LHCN-M2 (cell line): ENCODE measurements at regions not wholly inside any gene's neighbourhood (a gene's known extent, or its start where the extent isn't known, plus 50 kb on each side); places are given as distances from the start of the nearest gene placed in this dataset.
"Not testable (repeated sequence)": the region's sequence is repeated elsewhere in the genome, so short reads cannot be mapped to it uniquely, and the experiment has no call there.

Experiments
- DNase-seq: peaks from one replicate; pipeline ENCODE4 v3.0.0-alpha.2; 2012; ENCODE audit warnings: low read depth

DNA sequence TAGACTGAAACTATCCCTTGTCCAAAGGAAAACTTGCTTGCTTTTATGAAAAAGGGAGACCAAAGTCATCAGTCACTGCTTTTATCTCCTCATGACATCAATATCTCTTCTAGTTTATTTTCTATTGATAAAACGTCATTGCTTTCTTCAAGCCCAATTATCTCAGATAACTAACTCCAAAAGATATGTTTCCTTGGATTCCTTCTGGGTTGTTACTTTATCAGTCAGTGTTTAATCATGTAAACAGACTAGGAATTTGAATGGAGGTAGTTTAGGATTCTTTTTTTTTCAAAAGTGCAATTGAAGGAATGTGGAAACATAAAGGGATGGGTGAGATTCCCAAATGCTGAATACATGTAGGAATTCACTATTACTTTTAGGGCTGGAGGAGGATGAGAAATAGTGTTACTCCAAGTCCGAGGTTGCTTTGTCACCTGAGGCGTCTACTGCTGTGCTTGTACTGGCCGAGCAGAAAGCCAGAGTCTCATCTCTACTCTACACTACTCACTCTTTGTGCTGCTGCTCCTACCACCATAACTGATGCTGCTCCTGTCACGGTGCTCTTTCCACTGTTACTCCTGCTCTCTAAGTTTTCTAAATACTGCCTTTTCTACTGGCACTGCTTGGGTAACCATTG, 1697.1 kb upstream of the NUDT12 start:
- no peak for DNase-seq

DNA sequence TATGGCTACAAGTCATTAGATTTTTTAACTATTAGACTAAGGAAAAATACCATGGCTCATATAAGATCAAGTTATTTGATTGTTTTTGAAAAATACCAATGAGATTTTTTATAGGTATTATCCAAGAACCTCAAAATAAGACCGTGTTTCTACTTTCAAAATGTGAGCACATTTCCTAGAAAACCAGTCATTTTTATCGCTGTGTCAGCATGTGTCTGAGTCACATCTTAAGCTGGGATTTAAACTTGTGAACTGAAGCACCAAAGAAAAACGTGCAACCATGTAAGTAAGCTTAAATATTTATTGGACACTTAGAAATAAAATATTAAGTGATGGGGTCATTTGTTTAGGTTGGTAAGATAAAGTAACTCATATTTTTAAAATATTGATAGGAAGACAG, 1676.0 kb upstream of the NUDT12 start:
- peak; percentile 5 for DNase-seq

DNA sequence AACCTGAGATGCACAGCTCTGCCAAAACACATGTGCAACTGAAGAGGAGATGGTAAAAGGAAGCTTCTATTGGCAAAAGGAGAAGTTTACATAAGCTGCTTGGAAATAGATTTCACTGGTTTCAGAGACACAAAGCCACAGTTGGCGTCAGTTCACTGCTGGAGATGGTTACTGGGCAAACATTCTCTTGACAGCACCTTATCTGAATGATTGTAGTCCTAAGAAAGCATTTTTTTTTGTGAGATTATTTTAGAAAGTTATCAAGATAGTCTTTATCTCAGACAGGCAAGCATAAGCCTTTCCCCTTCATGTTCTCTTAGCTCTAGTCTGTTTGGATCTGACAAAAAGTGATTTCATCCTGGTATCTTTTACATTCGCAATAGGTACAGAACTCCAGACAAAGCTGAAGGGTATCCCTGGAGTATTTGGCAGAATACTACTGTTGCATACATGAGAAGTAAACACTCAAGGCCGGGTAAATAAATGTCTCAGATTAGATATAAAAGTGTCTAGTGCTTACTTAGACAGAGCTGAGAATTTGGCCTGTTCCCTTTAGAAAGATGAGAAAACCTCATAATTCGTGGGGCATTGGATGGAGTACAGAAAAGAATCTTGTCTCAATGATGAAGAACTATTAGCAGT, 1668.0 kb upstream of the NUDT12 start:
- no peak for DNase-seq

DNA sequence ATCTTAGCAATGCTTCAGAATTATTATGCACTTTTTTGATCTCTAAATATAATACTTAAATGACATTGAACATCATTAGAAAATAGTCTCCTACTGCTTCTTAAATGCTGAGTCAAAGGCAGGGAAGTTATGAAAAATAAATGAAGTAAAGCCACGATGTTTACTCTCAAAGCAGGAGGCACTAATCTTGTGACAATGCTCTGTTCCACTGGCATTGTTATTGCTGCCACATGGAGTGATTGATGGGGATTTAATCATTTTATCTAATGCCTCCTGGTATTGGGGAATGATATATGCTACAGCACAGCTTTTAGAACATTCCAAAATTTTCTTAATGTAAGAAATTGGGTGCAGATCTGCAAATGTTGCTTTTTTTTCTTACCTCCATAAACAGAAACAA, 1655.4 kb upstream of the NUDT12 start:
- no peak for DNase-seq

DNA sequence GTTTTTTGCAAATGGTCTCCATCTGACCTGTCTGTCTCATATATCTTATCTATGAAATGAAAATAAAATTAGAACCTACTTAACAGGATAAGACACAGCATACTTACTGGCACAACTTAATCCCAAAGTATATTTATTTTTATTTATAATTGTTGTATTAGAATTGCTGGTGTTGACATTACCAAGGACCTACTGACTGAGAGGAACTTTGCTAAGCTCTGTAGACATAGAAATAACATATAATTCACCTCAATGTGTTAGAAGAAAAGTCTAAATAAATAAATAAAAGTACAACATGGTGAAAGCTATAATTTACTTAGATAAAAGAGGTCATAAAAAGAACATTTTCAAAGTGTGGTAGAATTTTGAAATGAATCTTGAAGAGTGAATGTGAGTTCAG, 1650.5 kb upstream of the NUDT12 start:
- DNase-seq: no peak

DNA sequence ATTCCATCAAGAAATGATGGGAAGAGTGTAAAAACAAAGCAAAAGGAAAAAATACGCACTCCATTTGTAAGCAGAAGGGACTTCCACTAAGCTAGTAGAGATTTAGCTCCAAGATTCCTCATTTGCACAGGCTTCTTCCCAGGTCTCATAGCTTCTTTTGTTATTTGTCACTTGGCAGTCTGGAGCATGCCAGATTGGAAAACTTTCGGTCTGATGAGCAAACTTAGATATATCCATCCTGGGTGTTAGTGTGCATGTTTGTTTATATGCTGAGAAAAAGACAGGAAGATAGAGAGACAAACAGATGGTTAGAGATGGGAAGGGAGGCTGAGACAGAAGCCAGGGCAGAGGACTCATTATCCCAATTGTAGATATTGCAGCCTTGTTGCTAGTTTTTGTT, 1644.5 kb upstream of the NUDT12 start:
- peak; percentile 30 for DNase-seq

DNA sequence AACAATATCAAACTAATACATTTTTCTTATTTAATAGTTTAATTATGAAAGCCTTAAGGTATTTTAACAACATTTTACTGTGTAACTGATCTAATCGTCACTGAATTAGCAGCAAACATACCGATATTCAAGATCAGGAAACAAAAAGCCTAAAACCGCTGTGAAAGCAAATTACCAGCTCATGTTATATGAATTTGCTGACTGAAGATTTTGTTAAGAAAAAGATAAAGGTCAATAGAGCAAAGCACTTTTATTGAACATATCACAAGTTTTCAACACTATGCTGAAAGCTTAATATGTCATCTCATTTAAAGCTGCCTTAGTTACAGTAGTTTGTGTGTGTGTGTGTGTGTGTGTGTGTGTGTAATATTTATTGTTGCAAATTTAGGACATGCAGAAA, 1634.9 kb upstream of the NUDT12 start:
- DNase-seq: no peak

DNA sequence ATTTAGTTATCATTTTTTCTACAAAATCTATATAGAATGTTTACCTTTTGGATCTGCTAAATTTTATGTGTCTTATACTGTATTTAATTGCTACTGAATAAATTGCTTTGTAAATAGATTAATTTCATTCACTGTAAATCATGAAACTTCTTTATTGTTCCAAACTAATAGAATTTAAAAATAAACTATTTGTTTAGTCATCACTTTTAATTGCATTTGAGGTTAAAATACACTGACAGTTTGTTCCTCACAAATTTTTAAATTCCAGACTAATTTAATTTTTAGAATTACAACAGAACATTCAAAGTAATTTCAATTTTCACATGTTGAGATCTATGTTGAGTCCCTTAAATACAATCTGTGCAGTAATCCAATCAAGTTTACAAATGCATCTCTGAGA, 1633.2 kb upstream of the NUDT12 start:
- no peak for DNase-seq

DNA sequence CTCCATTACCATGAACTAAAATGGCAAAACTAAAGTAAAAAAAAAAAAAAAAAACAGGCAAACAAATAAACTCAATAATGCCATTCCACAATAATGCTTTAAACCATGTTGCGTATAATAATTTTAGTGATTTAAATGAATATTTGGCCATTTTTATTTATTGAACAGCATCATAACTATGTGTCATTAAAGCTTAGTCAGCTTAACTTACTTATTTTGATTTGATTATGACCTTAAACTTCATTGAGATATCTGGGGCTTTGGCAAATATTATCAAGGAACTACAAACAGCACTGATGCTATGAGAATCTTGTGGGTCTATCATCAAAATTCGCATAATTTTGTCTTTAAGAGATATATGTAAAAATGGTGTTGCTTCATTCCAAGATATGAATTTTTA, 1610.3 kb upstream of the NUDT12 start:
- DNase-seq: no peak

DNA sequence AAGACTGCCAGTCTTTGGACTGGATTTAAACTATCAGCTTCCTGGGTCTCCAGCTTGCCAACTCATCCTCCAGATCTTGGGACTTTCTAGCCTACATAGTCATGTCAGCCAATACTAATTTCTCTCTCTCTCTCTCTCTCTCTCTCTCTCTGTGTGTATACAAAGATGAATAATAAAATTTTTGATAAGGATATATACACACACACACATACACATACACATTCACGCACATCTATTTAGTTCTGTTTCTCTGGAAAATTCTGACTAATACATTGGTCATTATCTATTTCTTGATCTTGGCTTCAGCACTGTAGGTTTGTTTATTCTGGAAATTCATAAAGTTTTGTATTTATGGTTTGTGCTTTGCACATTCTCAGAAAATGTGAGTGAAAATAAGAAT, 1606.2 kb upstream of the NUDT12 start:
- no peak for DNase-seq

DNA sequence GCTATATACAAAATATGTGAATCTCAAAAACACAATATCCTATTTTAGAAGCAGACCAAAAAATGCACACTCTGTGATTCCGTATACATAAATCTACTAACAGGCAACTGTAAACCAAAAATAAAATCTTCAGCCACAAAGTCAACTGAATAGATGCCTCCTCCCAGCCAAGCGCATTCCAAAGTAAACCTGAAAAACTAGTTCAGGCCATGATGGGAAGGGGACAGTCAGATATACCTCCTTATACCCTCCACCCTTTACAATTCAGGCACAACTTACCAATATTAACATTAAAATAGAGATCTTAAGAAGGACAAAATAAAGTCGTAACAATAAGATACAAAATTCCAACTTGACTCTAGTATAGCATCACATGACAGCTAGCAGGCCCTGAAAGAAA, 1604.5 kb upstream of the NUDT12 start:
- no peak for DNase-seq

DNA sequence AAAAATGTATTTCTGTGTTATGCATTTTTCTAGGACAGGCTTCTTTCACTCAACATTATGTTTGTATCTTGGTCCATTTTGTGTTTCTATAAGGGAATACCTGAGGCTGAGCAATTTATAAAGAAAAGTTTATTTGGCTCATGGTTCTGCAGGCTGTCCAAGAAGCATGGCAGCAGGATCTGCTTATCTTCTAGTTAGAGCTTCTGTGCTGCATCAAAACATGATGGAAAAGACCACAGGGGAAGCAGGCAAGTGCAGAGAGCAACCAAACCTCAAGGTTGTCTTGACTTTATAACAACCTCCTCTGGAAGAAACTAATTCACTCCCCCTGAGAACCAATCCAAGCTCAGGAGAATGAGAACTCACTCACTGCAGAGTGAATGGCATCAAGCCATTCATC, 1601.0 kb upstream of the NUDT12 start:
- no peak for DNase-seq

DNA sequence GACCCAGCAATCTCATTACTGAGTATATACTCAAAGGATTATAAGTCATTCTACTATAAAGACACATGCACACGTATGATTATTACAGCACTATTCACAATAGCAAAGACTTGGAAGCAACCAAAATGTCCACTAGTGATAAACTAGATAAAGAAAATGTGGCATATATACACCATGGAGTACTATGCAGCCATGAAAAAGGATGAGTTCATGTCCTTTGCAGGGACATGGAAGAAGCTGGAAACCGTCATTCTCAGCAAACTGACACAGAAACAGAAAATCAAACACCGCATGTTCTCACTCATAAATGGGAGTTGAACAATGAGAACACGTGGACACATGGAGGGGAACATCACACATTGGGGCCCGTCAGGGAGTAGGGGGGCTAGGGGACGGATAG, 1600.0 kb upstream of the NUDT12 start:
- DNase-seq: not testable (repeated sequence)

DNA sequence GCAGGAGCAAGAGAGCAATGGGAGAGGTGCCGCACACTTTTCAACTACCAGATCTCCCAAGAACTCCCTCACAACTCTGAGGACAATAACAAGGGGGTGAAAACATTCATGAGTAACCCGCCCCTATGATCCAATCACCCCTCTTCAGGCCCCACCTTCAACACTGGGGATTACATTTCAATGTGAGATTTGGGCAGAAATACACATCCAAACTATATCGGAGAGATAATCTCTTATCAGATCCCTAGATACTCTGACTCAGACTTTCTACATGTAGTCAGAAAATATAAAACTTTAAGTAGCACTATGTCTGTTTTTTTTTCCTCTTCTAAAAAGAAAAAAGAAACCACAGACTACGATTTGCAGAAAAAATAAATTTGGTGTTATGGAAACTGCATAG, 1595.9 kb upstream of the NUDT12 start:
- no peak for DNase-seq

DNA sequence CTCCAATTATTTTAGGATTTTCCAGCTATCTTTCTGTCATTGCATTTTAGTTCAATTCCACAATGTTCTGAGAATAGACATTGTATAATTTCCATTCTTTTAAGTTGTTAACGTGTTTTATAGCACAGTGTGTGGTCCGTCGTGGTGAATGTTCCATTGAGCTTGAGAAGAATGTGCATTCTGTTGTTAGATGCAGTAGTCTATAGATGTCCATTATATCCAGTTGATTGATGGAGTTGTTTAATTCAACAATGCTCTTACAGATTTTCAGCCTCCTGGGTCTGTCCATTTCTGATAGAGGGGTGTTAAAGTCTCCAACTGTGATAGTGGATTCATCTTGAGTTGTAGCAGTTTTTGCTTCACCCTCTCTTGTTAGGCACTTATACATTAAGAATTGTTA, 1587.7 kb upstream of the NUDT12 start:
- DNase-seq: no peak

DNA sequence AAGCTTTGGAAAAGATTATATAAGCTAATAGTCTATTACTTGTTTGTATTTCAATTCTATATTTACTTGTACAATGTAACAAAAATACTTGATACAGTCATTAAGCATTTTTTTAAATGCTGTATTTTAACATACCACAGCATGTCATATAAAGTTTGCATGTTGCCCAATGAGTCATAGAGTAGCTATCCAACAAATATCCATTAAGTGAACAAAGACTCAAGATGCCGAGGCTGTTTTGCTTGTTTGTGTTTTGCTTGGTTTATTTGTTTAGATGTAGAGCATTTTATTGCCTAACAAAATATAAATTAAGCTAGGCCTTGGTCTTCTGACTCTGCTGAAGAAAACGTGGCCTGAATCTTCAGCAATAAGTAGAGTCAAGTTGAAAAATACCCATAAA, 1584.3 kb upstream of the NUDT12 start:
- DNase-seq: peak; percentile 12

DNA sequence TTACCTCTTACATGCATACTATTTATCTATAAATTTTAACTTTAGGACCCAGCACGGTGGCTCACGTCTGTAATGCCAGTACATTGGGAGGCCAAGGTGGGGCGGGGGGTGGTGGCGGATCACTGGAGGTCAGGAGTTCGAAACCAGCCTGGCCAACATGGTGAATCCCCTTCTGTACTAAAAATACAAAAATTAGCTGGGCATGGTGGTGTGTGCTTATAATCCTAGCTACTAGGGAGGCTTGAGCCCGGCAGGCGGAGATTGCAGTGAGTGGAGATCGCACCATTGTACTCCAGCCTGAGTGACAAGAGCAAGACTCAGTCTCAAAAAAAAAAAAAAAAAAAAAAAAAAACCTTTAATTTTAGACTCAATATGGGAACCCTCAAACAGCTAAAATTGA, 1582.6 kb upstream of the NUDT12 start:
- DNase-seq: no peak

DNA sequence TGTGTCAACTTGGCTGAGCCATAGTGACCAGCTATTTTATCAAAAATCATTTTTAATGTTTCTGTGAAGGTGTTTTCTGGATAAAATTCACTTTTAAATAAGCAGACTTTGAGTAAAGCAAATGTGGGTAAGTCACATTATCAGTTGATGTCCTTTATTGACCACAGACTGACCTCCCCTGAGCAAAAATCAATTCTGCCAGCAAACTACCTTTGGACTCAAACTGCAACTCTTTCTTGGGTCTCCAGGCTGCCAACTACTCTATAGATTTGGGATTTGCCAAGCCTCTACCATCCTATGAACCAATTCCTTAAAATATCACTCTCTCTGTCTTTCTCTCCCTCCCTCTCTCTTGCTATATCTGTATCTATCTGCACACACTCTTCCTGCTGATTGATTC, 1571.7 kb upstream of the NUDT12 start:
- no peak for DNase-seq

DNA sequence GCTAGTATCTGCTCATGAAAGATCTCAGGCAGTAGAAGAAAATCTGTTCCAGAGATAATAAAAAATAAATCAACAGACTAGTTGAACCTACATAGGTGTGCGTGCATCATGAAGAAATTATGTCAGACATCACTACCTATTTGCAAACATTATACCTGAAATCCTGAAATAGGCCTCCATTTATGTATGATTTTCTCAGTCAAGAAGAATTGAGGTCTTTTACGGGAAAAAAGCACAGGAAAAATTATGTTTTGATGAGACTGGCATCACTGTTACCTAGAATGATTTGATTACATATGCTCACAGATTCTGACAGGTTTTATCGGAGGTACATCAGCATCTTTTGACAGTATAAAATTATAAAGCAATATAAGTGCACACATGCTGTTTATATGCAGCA, 1570.5 kb upstream of the NUDT12 start:
- DNase-seq: no peak

DNA sequence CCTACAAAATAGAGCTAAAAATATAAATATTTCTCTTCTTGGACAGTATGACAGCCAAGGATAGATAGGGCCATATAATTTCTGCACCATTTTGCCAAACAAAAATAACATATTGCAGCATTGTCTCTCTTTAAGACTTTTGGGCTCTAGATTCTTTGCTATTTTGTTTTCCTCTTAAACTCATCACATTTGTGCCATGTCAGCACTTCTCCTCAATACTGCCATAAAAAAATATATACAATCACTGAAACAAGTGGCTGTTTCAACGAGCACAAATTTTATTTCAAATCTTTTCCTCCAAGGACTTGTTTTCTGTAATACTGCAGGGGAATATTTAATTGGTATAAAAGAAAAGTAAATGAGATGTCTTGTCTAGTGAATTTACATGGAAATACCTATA, 1570.0 kb upstream of the NUDT12 start:
- no peak for DNase-seq

DNA sequence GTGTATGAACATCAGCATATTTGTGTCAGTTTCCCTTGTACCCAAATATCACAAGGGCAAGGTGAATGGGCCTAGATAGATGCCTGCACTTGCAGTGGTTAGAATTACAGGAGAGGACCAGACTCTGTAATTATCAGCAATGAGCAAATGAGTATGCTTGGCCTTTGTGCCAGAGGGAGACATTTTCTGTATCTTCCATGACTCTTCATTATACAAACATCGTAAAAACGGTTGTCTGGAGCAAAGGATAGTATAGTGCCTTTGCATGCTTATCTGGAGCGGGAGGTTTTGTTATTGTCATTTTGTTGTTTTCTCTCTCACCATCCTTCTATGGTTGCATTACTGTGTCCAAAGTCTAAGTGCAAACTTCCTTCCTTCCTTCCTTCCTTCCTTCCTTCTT, 1568.5 kb upstream of the NUDT12 start:
- no peak for DNase-seq

DNA sequence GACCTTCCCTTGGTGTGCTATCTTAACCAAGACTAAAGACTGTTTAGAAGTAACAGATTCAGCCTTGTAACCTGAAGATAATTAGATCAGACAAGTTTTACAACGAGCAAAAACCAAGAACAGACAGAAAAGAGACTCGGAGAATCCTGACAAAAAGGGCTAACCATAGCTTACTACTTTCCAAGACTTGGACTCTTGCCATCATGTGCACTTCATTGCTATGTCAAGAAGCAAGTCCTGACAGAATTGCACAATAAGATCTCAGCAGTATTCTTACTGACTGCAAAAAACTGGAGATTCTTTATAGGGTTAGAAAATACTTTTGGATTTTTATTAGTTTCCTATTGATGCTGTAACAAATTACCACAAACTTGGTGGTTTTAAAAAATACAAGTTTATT, 1539.0 kb upstream of the NUDT12 start:
- peak; percentile 1 for DNase-seq

DNA sequence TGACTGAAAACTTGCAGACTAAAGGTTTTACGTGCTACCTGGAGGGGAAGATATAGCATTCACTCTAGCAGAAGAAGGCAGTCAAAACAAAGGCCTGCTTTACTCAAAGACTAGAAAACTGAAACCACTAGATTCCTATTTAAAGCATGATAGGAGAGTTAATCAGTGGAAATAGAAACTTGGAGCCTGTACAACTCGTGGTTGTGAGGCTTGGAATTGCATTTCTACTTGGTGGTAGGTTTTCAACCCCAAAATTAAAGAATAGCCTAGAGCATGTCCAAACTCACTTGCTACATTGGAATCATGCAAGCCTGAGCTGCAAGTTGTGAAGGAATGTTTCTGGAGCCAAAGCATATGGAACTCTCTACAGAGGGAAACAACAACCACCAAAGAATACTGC, 1526.4 kb upstream of the NUDT12 start:
- no peak for DNase-seq

DNA sequence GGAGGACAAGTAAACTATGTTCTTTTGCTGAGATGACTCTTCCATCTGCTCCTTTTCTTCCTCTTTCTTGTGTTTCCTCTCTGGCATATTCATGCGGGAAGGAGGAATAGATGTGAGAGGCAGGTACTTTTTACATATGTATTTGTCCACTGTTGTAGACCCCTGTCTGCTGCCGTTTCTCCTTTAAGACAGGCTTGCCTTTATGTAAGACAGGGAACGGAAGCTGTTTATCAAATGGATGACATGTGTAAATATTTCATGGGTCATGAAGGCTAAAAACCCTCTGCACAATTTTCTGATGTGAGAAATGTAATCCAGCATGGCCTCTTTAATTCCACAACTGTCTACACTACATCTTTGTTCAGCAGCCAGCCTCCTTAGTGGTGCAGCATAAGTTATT, 1525.5 kb upstream of the NUDT12 start:
- no peak for DNase-seq
